Endothelial cell of umbilical vein (primary cell): ENCODE measurements at regions not wholly inside any gene's neighbourhood (a gene's known extent, or its start where the extent isn't known, plus 50 kb on each side); places are given as distances from the start of the nearest gene placed in this dataset.

Source experiments
- EZH2 ChIP-seq: IDR thresholded peaks from 2 replicates; pipeline ENCODE4 v1.6.1; 2012; ENCODE audit warnings: borderline replicate concordance, low read depth, mild to moderate bottlenecking, moderate library complexity, low read length, inconsistent platforms; ENCODE audit not compliant: severe bottlenecking
- FOS ChIP-seq: IDR thresholded peaks from 2 replicates; pipeline ENCODE4 v1.6.1; 2011; ENCODE audit warnings: mild to moderate bottlenecking, low read length, moderate library complexity, borderline replicate concordance; ENCODE audit not compliant: insufficient read depth
- GATA2 ChIP-seq: IDR thresholded peaks from 2 replicates; pipeline ENCODE4 v1.7.0; 2011; ENCODE audit warnings: low read depth, mild to moderate bottlenecking, moderate library complexity, mixed read lengths, low read length; ENCODE audit not compliant: insufficient read length, insufficient read depth
- JUN ChIP-seq: IDR thresholded peaks from 2 replicates; pipeline ENCODE4 v1.6.1; 2011; ENCODE audit warnings: borderline replicate concordance, low read depth; ENCODE audit not compliant: insufficient read length, insufficient read depth
- MYC ChIP-seq: IDR thresholded peaks from one replicate; pipeline ENCODE4 v1.6.1; 2011; ENCODE audit warnings: mild to moderate bottlenecking, low read depth, low read length
- POLR2A ChIP-seq: IDR thresholded peaks from 2 replicates; pipeline ENCODE4 v1.6.1; 2012; ENCODE audit warnings: low read depth, mild to moderate bottlenecking, control low read depth, low read length
- POLR2AphosphoS5 ChIP-seq: IDR thresholded peaks from 2 replicates; pipeline ENCODE4 v1.6.1; 2012; ENCODE audit warnings: low read depth, mild to moderate bottlenecking, control low read depth, low read length, moderate library complexity; ENCODE audit not compliant: insufficient read depth
- TF ChIP-seq, protein P1 (sequence below), 2 donors: IDR thresholded peaks; 1 replicate in 1 of 2; 2 replicates in 1 of 2; pipeline ENCODE4 v1.5.1; 2011; ENCODE audit warnings: low read length in 2 of 2, mild to moderate bottlenecking in 2 of 2, moderate library complexity in 2 of 2, control low read depth in 1 of 2, inconsistent platforms in 1 of 2, low read depth in 1 of 2; ENCODE audit not compliant: insufficient read depth in 1 of 2; ENCODE audit errors: extremely low read depth in 1 of 2
- TF ChIP-seq, protein P2 (sequence below): IDR thresholded peaks from 2 replicates; pipeline ENCODE4 v1.6.1; 2011; ENCODE audit not compliant: insufficient read depth, insufficient read length

DNA sequence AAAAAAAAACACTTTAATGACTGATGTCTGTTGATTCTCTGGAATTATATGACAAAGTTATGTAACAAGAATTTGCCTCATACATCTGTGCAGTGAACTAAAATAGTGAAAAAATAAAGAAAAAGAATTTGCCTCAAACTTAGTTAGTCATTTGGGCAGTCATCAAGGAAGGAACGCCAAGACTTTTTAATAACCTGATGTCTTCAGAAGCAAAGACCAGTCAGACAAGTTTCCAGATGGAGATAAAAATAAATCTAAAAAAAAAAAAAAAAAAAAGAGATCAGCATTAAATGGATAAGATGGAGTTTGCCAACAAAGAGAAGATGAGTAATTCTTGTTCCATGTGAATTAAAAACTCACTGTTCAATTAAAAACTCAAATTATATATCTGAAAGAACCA is 52.3 kb upstream of the JMY start:
- TF ChIP-seq, protein P1, sequence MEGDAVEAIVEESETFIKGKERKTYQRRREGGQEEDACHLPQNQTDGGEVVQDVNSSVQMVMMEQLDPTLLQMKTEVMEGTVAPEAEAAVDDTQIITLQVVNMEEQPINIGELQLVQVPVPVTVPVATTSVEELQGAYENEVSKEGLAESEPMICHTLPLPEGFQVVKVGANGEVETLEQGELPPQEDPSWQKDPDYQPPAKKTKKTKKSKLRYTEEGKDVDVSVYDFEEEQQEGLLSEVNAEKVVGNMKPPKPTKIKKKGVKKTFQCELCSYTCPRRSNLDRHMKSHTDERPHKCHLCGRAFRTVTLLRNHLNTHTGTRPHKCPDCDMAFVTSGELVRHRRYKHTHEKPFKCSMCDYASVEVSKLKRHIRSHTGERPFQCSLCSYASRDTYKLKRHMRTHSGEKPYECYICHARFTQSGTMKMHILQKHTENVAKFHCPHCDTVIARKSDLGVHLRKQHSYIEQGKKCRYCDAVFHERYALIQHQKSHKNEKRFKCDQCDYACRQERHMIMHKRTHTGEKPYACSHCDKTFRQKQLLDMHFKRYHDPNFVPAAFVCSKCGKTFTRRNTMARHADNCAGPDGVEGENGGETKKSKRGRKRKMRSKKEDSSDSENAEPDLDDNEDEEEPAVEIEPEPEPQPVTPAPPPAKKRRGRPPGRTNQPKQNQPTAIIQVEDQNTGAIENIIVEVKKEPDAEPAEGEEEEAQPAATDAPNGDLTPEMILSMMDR (IDR thresholded peaks at IDR 0.05; ENCODE audit: extremely low read depth in 1 of 2, insufficient read depth in 1 of 2, low read depth in 1 of 2, low read length in 2 of 2) = no peak
- TF ChIP-seq, protein P2, sequence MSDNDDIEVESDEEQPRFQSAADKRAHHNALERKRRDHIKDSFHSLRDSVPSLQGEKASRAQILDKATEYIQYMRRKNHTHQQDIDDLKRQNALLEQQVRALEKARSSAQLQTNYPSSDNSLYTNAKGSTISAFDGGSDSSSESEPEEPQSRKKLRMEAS = no peak
- TF ChIP-seq POLR2AphosphoS5 (no peak), POLR2A (no peak), EZH2 (no peak), JUN (no peak), MYC (no peak), FOS (no peak), GATA2 (no peak)
